Endothelial cell of umbilical vein (primary cell): ENCODE measurements at regions not wholly inside any gene's neighbourhood (a gene's known extent, or its start where the extent isn't known, plus 50 kb on each side); places are given as distances from the start of the nearest gene placed in this dataset.

Source experiments
- BruUV-seq: library from RNA; stranded (reverse); fragments of 400-500 nt; replicated peaks from 2 replicates; lab custom pipeline; 2021; lab: Mats Ljungman, UMichigan
- CTCF ChIA-PET: fragments of 300-600, 350-600 bp; sonication (Branson Sonifier 250); formaldehyde crosslinking; loops from one replicate; lab custom pipeline; 2021; ENCODE audit warnings: antibody characterized with exemption, inconsistent platforms; lab: Charles Lee
- POLR2A ChIA-PET: fragments of 300-600, 350-600 bp; sonication (Branson Sonifier 250); formaldehyde crosslinking; loops from one replicate; lab custom pipeline; 2021; ENCODE audit warnings: antibody characterized with exemption, inconsistent platforms; lab: Charles Lee
- DNase-seq: peaks from one replicate; pipeline ENCODE4 v3.0.0-alpha.2; 2011; ENCODE audit warnings: low read depth, low spot score
- FAIRE-seq: peaks from 2 replicates; lab custom pipeline; 2011; peaks lifted over from hg19 to GRCh38; lab: Jason Lieb, UNC
- H2AFZ ChIP-seq: 2 replicates; pipeline ENCODE4 v1.6.0; 2012; ENCODE audit warnings: low read depth, low read length, control low read depth, inconsistent platforms
- H3K27ac ChIP-seq: 2 replicates; pipeline ENCODE4 v1.5.1; 2011; ENCODE audit warnings: low read depth, mild to moderate bottlenecking, control low read depth, low read length, moderate library complexity; ENCODE audit not compliant: insufficient read depth
- H3K27me3 ChIP-seq, 2 experiments: 2 replicates each; pipeline versions ENCODE4 v1.6.0 to v1.6.1; 2011; ENCODE audit warnings: low read length in 2 of 2, mixed read lengths in 1 of 2; ENCODE audit not compliant: control insufficient read depth in 2 of 2, insufficient read depth in 2 of 2
- H3K36me3 ChIP-seq, 2 experiments: 2 replicates in 1 of 2; 3 replicates in 1 of 2; pipeline ENCODE4 v1.5.1; 2011; ENCODE audit warnings: low read length in 2 of 2, mild to moderate bottlenecking in 1 of 2, moderate library complexity in 1 of 2; ENCODE audit not compliant: control insufficient read depth in 2 of 2, insufficient read depth in 2 of 2; ENCODE audit errors: extremely low read depth in 1 of 2
- H3K4me1 ChIP-seq: 3 replicates; pipeline ENCODE4 v1.5.1; 2011; ENCODE audit warnings: mild to moderate bottlenecking, low read length; ENCODE audit not compliant: control insufficient read depth, insufficient read depth; ENCODE audit errors: extremely low read depth
- H3K4me2 ChIP-seq: 2 replicates; pipeline ENCODE4 v1.6.1; 2011; ENCODE audit warnings: low read length, control low read depth, mixed read lengths; ENCODE audit not compliant: insufficient read depth
- H3K4me3 ChIP-seq, 3 experiments: fragments of 200-600 bp in 1 of 3; sonication (generic), shearing (Covaris generic) in 1 of 3; replicated peaks in 1 of 3; 2 replicates each; pipeline ENCODE4 v1.5.1; 2011 to 2016; ENCODE audit warnings: control low read depth in 3 of 3, low read length in 3 of 3, mild to moderate bottlenecking in 2 of 3, inconsistent platforms in 1 of 3, low read depth in 1 of 3, moderate library complexity in 1 of 3; ENCODE audit not compliant: insufficient read depth in 1 of 3
- H3K79me2 ChIP-seq: 2 replicates; pipeline ENCODE4 v1.6.0; 2012; ENCODE audit warnings: low read length, inconsistent platforms; ENCODE audit not compliant: control insufficient read depth, insufficient read depth
- H3K9ac ChIP-seq: replicated peaks from 2 replicates; pipeline ENCODE3; 2011; ENCODE audit warnings: low read length, control low read depth; ENCODE audit not compliant: insufficient read depth; ENCODE audit errors: extremely low read depth
- H3K9me1 ChIP-seq: replicated peaks from 3 replicates; pipeline ENCODE4 v1.6.0; 2011; ENCODE audit warnings: mild to moderate bottlenecking, low read length; ENCODE audit not compliant: control insufficient read depth, insufficient read depth; ENCODE audit errors: extremely low read depth
- H3K9me3 ChIP-seq: replicated peaks from 2 replicates; pipeline ENCODE4 v1.5.1; 2012; ENCODE audit warnings: low read length, inconsistent platforms; ENCODE audit not compliant: control insufficient read depth, insufficient read depth
- H4K20me1 ChIP-seq: replicated peaks from 2 replicates; pipeline ENCODE3; 2011; ENCODE audit warnings: mild to moderate bottlenecking, low read length; ENCODE audit not compliant: control insufficient read depth, insufficient read depth; ENCODE audit errors: extremely low read depth
- EZH2 ChIP-seq: IDR thresholded peaks from 2 replicates; pipeline ENCODE4 v1.6.1; 2012; ENCODE audit warnings: borderline replicate concordance, low read depth, mild to moderate bottlenecking, moderate library complexity, low read length, inconsistent platforms; ENCODE audit not compliant: severe bottlenecking
- GATA2 ChIP-seq: IDR thresholded peaks from 2 replicates; pipeline ENCODE4 v1.7.0; 2011; ENCODE audit warnings: low read depth, mild to moderate bottlenecking, moderate library complexity, mixed read lengths, low read length; ENCODE audit not compliant: insufficient read length, insufficient read depth
- MYC ChIP-seq: IDR thresholded peaks from one replicate; pipeline ENCODE4 v1.6.1; 2011; ENCODE audit warnings: mild to moderate bottlenecking, low read depth, low read length
- POLR2A ChIP-seq: IDR thresholded peaks from 2 replicates; pipeline ENCODE4 v1.6.1; 2012; ENCODE audit warnings: low read depth, mild to moderate bottlenecking, control low read depth, low read length
- POLR2AphosphoS5 ChIP-seq: IDR thresholded peaks from 2 replicates; pipeline ENCODE4 v1.6.1; 2012; ENCODE audit warnings: low read depth, mild to moderate bottlenecking, control low read depth, low read length, moderate library complexity; ENCODE audit not compliant: insufficient read depth
- dilution Hi-C: fragments of 300-500 bp; cut with MboI; formaldehyde crosslinking; loops from one replicate; pipeline ENCODE4 v1.15.0; 2019; ENCODE audit warnings: low sequenced_read_pairs; ENCODE audit not compliant: extremely low pct_ligation_motif_present
- intact Hi-C: fragments of 100-400 bp; cut with micrococcal nuclease; formaldehyde crosslinking; loops from one replicate; pipeline ENCODE4 v1.10.0; 2022
- TF ChIP-seq, protein P1 (sequence below), 2 donors: IDR thresholded peaks; 1 replicate in 1 of 2; 2 replicates in 1 of 2; pipeline ENCODE4 v1.5.1; 2011; ENCODE audit warnings: low read length in 2 of 2, mild to moderate bottlenecking in 2 of 2, moderate library complexity in 2 of 2, control low read depth in 1 of 2, inconsistent platforms in 1 of 2, low read depth in 1 of 2; ENCODE audit not compliant: insufficient read depth in 1 of 2; ENCODE audit errors: extremely low read depth in 1 of 2
- TF ChIP-seq, protein P2 (sequence below): IDR thresholded peaks from 2 replicates; pipeline ENCODE4 v1.6.1; 2011; ENCODE audit not compliant: insufficient read depth, insufficient read length

DNA sequence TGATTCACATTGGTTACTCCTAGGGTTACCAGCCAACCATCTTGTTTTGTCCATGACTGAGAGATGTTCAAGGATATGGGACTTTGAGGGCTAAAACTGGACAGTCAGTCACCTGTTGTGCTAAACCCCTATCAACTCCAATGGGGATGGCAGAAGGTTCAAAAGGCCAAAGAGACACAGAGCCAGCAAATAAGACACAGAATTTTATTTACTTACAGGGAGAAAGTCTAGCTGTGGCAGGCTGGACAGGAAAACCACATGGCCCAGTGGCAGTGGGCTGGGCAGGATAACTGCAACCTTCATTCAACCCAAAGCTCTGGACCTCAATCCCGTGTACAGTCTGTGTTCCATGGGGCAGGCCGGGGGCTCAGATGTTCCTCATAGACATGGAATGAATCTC, 326.7 kb upstream of the RPS6KA3 start:
- no peaks in the 10 kb centered on the region for H3K79me2 ChIP-seq
- CTCF ChIA-PET = no interaction called here
- no peaks in the 10 kb centered on the region for H3K36me3 ChIP-seq
- H3K4me3 ChIP-seq = no peak overlapping the region
- POLR2A ChIA-PET = no interaction called here
- TF ChIP-seq GATA2 (no peak), EZH2 (no peak), MYC (no peak), POLR2AphosphoS5 (no peak)
- TF ChIP-seq, protein P1, sequence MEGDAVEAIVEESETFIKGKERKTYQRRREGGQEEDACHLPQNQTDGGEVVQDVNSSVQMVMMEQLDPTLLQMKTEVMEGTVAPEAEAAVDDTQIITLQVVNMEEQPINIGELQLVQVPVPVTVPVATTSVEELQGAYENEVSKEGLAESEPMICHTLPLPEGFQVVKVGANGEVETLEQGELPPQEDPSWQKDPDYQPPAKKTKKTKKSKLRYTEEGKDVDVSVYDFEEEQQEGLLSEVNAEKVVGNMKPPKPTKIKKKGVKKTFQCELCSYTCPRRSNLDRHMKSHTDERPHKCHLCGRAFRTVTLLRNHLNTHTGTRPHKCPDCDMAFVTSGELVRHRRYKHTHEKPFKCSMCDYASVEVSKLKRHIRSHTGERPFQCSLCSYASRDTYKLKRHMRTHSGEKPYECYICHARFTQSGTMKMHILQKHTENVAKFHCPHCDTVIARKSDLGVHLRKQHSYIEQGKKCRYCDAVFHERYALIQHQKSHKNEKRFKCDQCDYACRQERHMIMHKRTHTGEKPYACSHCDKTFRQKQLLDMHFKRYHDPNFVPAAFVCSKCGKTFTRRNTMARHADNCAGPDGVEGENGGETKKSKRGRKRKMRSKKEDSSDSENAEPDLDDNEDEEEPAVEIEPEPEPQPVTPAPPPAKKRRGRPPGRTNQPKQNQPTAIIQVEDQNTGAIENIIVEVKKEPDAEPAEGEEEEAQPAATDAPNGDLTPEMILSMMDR (IDR thresholded peaks at IDR 0.05; ENCODE audit: extremely low read depth in 1 of 2, insufficient read depth in 1 of 2, low read depth in 1 of 2, low read length in 2 of 2) = no peak
- TF ChIP-seq, protein P2, sequence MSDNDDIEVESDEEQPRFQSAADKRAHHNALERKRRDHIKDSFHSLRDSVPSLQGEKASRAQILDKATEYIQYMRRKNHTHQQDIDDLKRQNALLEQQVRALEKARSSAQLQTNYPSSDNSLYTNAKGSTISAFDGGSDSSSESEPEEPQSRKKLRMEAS = no peak
- intact Hi-C loops = no loop called here
- H2AFZ ChIP-seq = no peak overlapping the region
- H3K9ac ChIP-seq = no peak overlapping the region
- dilution Hi-C loops = no loop called here
- H3K9me1 ChIP-seq = no peaks in the 10 kb centered on the region
- no TSS peak for BruUV-seq
- no peaks in the 10 kb centered on the region for H3K9me3 ChIP-seq
- no peaks in the 10 kb centered on the region for H4K20me1 ChIP-seq
- FAIRE-seq (no peak), DNase-seq (no peak)
- no peaks in the 10 kb centered on the region for H3K27me3 ChIP-seq
- H3K4me1 ChIP-seq = no peaks in the 10 kb centered on the region
- H3K4me2 ChIP-seq = no peak overlapping the region
- no peak overlapping the region for H3K27ac ChIP-seq

- Histone ChIP-seq H3K4me2 (no peak overlapping the region), H3K4me3 (no peak overlapping the region), H4K20me1 (no peaks in the 10 kb centered on the region), H2AFZ (no peak overlapping the region), H3K27me3 (no peaks in the 10 kb centered on the region), H3K4me1 (no peaks in the 10 kb centered on the region), H3K36me3 (no peaks in the 10 kb centered on the region), H3K9me3 (no peaks in the 10 kb centered on the region), H3K9ac (no peak overlapping the region), H3K9me1 (no peaks in the 10 kb centered on the region), H3K27ac (no peak overlapping the region), H3K79me2 (no peaks in the 10 kb centered on the region)
- DNase-seq (no peak), FAIRE-seq (no peak)
- intact Hi-C loops = no loop called here
- CTCF ChIA-PET = no interaction called here
- dilution Hi-C loops = no loop called here
- no TSS peak for BruUV-seq
- POLR2A ChIA-PET = no interaction called here
- no peak for TF ChIP-seq EZH2
- TF ChIP-seq MYC = no peak
- no peak for TF ChIP-seq POLR2AphosphoS5
- TF ChIP-seq POLR2A = no peak
These were observed 324.5 kb upstream of the RPS6KA3 start for GRCh38 chrX:20591246-20591645.
